ENCODE measurements at regions not wholly inside any gene's neighbourhood (a gene's known extent, or its start where the extent isn't known, plus 50 kb on each side); places are given as distances from the start of the nearest gene placed in this dataset.

GRCh38 chr18:33957707-33958106, 267.0 kb downstream of the NOL4 start:
- no peak for DNase-seq (ENCODE audit: low read depth)

DNA sequence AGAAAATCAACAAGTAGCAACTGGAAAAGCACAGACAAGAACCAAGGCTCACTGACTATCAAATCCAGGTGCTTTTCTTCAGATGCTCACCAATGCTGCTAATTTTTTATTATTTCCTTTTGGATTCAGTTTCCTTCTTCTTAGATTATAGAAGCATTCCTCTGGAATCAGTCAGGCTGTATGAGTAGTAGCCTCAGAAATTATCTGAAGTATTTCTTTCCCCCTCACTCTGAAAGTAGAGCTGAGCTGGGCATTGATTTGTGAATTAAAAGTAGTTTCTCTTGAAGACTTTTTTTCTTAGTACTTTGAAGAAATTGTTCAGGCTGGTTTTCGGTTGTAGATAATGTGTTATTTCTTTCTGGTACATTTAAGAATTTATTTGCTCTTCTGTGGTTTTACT, 273.7 kb downstream of the NOL4 start:
- no peak for DNase-seq (ENCODE audit: low read depth)

DNA sequence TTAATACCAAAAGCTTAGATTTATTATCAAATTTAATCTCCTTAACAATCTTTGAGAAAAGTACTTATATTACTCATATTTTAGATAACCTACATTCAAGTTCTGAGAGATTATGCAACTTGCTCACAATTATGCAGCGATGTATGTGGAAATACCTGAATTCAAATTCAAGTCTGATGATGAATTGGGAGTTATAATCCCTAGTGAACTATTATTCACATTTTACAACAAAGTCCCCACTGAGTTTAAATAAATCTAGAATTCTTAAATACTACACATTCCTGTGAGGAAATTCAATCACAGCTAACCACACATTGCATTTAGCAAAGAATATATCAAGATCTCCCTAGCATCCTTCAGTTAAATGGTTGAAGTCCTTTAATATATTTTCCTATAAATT, 278.4 kb downstream of the NOL4 start:
- no peak for DNase-seq (ENCODE audit: low read depth)

DNA sequence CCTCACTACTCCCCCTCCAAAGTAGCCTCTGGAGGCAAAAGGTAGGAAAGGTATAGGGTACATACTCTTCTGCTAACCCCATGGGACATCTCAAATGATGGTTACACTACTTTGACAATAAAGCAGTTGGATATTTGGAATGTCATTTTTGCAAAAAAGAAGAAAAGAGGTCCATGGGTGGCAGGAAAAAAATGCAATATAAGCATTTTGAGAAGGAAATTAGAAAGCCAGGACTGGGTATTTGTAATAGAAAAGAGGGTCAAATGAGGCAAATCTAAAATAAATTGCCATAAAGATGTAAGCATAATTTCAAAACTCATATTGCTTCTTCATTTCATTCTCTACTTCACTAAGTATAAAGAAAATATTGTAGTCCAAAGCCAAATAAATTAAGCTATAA, 280.2 kb downstream of the NOL4 start:
- DNase-seq (ENCODE audit: low read depth): no peak

DNA sequence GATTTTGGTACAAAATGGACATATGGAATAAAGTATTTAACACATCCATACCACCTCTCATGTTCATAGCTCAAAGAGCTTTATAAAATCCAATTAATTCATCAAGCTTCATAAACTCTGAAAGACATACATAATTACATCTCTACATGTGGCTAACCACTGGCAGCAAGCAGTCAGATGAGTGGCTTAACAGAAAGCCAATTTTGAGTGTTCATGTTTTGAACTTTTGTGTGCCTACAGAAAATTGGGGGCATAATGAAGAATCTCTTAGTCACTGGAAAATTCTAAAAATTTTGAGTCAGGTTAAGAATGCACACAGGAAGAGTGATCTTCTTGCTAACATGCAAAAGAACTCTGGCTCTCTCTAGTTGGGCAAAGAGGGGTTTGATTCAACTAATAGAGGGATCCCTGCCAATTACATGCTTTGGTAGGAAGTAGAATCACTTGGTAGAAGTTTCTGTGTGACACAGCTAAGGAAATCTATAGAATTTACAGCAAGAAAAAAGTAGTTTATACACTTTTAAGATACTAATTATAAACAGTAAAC, 287.4 kb downstream of the NOL4 start:
- DNase-seq (ENCODE audit: low read depth): no peak

GRCh38 chr18:33934258-33934657, 290.5 kb downstream of the NOL4 start:
- DNase-seq (ENCODE audit: low read depth): no peak

DNA sequence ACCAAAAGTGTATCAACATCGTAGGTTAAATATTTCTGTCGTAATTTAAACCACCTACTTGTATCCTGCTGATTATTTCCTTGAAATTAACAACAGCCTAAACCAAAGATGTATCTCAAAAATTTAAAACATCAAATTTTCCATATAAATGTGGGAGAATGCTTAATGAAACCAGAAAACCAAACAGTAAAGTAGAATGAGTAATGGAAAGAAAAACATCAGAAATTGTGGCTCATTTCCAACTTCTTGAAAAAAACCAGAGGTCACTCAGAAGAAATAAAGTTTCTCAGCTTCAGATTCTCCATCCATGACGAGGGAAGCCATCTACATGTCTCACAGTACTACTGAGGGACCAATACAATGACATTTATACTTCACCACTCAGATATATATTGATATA, 296.5 kb downstream of the NOL4 start:
- DNase-seq (ENCODE audit: low read depth): no peak

DNA sequence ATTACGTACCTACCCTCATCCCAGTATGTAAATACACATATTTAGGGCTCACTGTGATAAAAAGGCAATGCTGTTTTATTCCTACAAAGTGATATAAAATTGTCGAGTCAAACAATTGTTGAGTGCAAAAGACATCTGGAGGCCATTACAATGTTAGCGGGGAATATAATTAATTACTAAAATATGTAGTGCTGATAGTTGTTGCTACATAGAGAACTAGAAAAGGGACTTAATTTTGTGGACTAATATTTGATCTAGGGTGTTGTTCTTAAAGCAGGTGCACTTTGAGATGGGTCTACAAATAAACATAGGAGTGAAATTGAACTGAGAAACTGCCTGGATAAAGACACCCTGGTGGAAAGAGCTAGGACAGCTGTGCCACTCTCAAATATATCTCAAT, 300.1 kb downstream of the NOL4 start:
- DNase-seq (ENCODE audit: low read depth): no peak

DNA sequence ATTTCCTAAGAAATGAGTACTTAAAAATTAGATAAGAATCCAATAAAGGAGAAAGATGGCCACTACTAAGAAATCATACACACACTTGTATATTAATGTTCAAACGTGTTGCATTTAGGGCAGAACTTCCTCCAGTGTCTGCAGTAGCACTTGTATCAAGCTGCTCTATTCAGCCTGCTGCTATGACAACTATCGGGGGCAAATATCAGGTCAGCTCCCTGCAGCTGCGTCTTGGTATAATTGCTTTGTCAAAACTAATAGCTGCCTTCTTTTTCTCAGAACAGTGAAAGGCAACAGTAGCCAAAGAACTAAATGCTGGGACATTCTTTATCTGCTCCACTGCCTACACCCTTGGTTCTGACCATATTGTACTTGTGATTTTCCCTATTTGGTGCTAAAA, 300.7 kb downstream of the NOL4 start:
- DNase-seq (ENCODE audit: low read depth): no peak

GRCh38 chr18:33918571-33918970, 306.1 kb downstream of the NOL4 start:
- no peak for DNase-seq (ENCODE audit: low read depth)

- no peak for DNase-seq (ENCODE audit: low read depth)
Observed at GRCh38 chr18:33916200-33916599, 308.5 kb downstream of the NOL4 start.

DNA sequence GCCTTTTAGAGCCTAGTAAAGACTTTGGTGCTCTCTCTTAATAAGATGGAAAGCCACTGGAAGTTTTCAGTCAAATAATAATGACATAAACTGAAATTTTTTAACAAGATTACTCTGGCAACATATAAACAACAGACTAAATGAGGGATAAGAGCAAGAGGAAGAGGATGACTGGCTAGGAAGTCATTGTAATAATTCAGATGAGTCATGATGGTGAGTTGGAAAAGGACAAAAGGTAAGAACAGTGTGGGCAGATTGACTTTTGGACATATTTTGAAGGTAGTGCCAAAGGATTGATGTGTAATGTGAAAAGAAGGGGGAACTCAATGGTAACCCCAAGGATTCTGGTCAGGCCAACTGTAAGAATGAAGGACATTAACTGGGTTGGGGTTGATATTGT, 310.3 kb downstream of the NOL4 start:
- no peak for DNase-seq (ENCODE audit: low read depth)

- no peak for DNase-seq (ENCODE audit: low read depth)
Observed at GRCh38 chr18:33906046-33906445, 318.7 kb downstream of the NOL4 start.

DNA sequence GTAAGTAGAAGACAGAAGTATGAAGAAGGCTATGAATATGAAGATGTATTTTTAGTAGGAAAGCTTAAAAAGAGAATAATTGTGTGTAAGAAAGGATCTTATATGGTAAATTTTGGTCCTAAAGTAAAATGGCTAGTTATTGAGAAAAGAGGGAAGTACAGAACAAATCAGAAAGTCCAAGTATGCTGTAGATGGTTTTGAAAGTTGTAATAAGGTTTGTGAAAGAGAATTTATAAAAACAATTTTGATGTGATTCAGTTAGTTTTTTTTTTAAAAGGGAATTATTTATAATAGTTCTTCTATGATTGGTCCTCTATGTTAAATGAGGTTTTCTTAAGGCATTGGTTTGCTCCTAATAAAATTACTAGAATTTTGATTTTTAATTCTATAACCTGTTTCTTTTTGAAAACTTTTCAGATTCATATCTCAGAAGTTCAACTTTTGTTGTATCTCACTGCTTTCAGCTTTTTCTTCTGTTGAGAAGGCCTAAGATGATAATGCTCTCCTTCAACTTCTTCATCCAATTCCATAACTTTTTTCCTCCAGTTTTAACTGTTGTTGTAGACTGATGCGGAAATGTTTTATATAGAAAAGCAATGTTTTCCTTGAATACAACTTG, 322.7 kb downstream of the NOL4 start:
- DNase-seq (ENCODE audit: low read depth): no peak

DNA sequence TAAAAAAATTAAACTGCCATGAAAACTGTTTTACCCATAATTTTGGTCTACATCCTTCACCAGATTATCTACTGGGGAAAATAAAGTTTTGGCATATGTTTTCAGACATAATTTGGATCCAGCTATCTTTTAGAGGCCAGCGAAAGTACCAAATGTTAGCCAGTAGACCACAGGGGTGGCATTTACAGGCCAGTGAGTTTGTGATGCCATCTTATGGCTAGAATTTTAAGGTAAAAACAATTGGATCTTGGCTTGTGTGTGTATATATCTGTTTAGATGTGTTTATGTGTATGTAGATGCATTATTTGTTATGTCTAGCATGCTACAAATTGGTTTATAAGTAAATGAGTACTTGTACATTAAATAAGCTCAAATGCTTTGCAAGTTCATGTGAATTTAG, 322.6 kb downstream of the ASXL3 start:
- DNase-seq (ENCODE audit: low read depth): no peak

DNA sequence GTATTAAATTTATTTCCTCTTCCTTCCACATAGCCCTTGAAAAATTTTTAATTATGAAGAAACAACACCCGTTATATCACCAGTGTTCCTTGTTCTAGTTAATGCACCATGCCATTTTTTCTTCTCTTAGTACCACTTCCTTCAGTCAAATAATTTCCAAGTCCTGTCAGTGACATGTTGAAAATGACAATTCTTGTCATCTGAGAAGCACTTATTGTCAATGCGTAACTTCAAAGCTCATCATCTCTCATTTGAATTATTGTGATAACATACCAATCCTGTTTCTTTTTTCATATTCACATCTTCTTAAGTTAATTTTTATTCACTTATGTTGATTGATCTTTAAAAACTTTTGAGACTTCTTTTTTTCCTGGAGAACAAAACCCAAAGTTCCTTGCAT, 320.4 kb downstream of the ASXL3 start:
- DNase-seq (ENCODE audit: low read depth): no peak

GRCh38 chr18:33878213-33878612, 300.2 kb downstream of the ASXL3 start:
- no peak for DNase-seq (ENCODE audit: low read depth)

- DNase-seq (ENCODE audit: low read depth): no peak
Observed at GRCh38 chr18:33875029-33875565, 297.1 kb downstream of the ASXL3 start.

- DNase-seq (ENCODE audit: low read depth): no peak
Observed at GRCh38 chr18:33873112-33873511, 295.1 kb downstream of the ASXL3 start.

- DNase-seq (ENCODE audit: low read depth): no peak
Observed at GRCh38 chr18:33871363-33872025, 293.5 kb downstream of the ASXL3 start.

GRCh38 chr18:33870059-33870458, 292.0 kb downstream of the ASXL3 start:
- no peak for DNase-seq (ENCODE audit: low read depth)

- no peak for DNase-seq (ENCODE audit: low read depth)
Observed at GRCh38 chr18:33866386-33866785, 288.4 kb downstream of the ASXL3 start.

GRCh38 chr18:33863912-33864311, 285.9 kb downstream of the ASXL3 start:
- DNase-seq (ENCODE audit: low read depth): no peak

GRCh38 chr18:33854827-33855139, 276.8 kb downstream of the ASXL3 start:
- DNase-seq (ENCODE audit: low read depth): no peak
